IMR-90 (cell line): ENCODE measurements at regions not wholly inside any gene's neighbourhood (a gene's known extent, or its start where the extent isn't known, plus 50 kb on each side); places are given as distances from the start of the nearest gene placed in this dataset.

Source experiments
- CTCF ChIP-seq: conservative IDR thresholded peaks from 2 replicates; pipeline ENCODE4 v1.5.1; 2012; ENCODE audit warnings: mild to moderate bottlenecking, low read depth, low read length, improper control_type of control experiment
- MAFK ChIP-seq: IDR thresholded peaks from 2 replicates; pipeline ENCODE4 v1.6.1; 2012; ENCODE audit warnings: low read depth, low read length, improper control_type of control experiment
- MAZ ChIP-seq: IDR thresholded peaks from 2 replicates; pipeline ENCODE4 v1.6.1; 2012; ENCODE audit warnings: low read depth, mild to moderate bottlenecking, low read length, improper control_type of control experiment, moderate library complexity, borderline replicate concordance
- POLR2A ChIP-seq: IDR thresholded peaks from 2 replicates; pipeline ENCODE4 v1.6.1; 2012; ENCODE audit warnings: mild to moderate bottlenecking, low read depth, low read length
- RAD21 ChIP-seq: IDR thresholded peaks from 2 replicates; pipeline ENCODE4 v1.6.1; 2012; ENCODE audit warnings: low read length, improper control_type of control experiment

- no peak for TF ChIP-seq CTCF
- no peak for TF ChIP-seq POLR2A
- TF ChIP-seq MAFK = no peak
- TF ChIP-seq RAD21 = no peak
- TF ChIP-seq MAZ = no peak
Observed at GRCh38 chr1:10936998-10937901, 75.2 kb upstream of the TARDBP start.
